Activated CD4-positive, alpha-beta T cell treated with anti-CD3 and anti-CD28 coated beads, Interleukin-2, Interleukin-4, amounts not matched to agents 100 ng/mL and 50 ng/mL, durations not matched to agents 16 hours and 8 hours (primary cell): ENCODE measurements at regions not wholly inside any gene's neighbourhood (a gene's known extent, or its start where the extent isn't known, plus 50 kb on each side); places are given as distances from the start of the nearest gene placed in this dataset.
"Not testable (repeated sequence)": the region's sequence is repeated elsewhere in the genome, so short reads cannot be mapped to it uniquely, and the experiment has no call there.

ENCODE experiments used
- DNase-seq: peaks from one replicate; pipeline ENCODE4 v3.0.0-alpha.2; 2020; ENCODE audit warnings: low spot score

- no peak for DNase-seq
Observed at GRCh38 chrX:82732861-82733260, 775.2 kb upstream of the POU3F4 start.

GRCh38 chrX:82734140-82734539, 774.0 kb upstream of the POU3F4 start:
- DNase-seq = no peak

GRCh38 chrX:82738313-82738712, 769.8 kb upstream of the POU3F4 start:
- DNase-seq = not testable (repeated sequence)

- no peak for DNase-seq
Observed at GRCh38 chrX:82742351-82742750, 765.7 kb upstream of the POU3F4 start.

- DNase-seq = not testable (repeated sequence)
Observed at GRCh38 chrX:82745725-82746124, 762.4 kb upstream of the POU3F4 start.

GRCh38 chrX:82748906-82749505, 759.1 kb upstream of the POU3F4 start:
- DNase-seq = no peak

- DNase-seq = no peak
Observed at GRCh38 chrX:82756272-82756671, 751.8 kb upstream of the POU3F4 start.

- no peak for DNase-seq
Observed at GRCh38 chrX:82757614-82758013, 750.5 kb upstream of the POU3F4 start.

GRCh38 chrX:82764521-82764920, 743.6 kb upstream of the POU3F4 start:
- DNase-seq = no peak

GRCh38 chrX:82765811-82766210, 742.3 kb upstream of the POU3F4 start:
- DNase-seq = no peak

- no peak for DNase-seq
Observed at GRCh38 chrX:82775426-82775825, 732.7 kb upstream of the POU3F4 start.

- no peak for DNase-seq
Observed at GRCh38 chrX:82782014-82782413, 726.1 kb upstream of the POU3F4 start.

- DNase-seq = not testable (repeated sequence)
Observed at GRCh38 chrX:82812902-82813301, 695.2 kb upstream of the POU3F4 start.

GRCh38 chrX:82813671-82814078, 694.4 kb upstream of the POU3F4 start:
- no peak for DNase-seq

GRCh38 chrX:82816001-82816400, 692.1 kb upstream of the POU3F4 start:
- DNase-seq = no peak

GRCh38 chrX:82816562-82816961, 691.5 kb upstream of the POU3F4 start:
- DNase-seq = no peak

GRCh38 chrX:82842286-82842685, 665.8 kb upstream of the POU3F4 start:
- no peak for DNase-seq

GRCh38 chrX:82848111-82848510, 660.0 kb upstream of the POU3F4 start:
- no peak for DNase-seq
